Skeletal muscle cell (primary cell): ENCODE measurements at regions not wholly inside any gene's neighbourhood (a gene's known extent, or its start where the extent isn't known, plus 50 kb on each side); places are given as distances from the start of the nearest gene placed in this dataset.
"Not testable (repeated sequence)": the region's sequence is repeated elsewhere in the genome, so short reads cannot be mapped to it uniquely, and the experiment has no call there.

Experiments
- DNase-seq: peaks from one replicate; pipeline ENCODE4 v3.0.0-alpha.2; 2010; ENCODE audit warnings: low read depth
- H3K4me3 ChIP-seq: 2 replicates; pipeline ENCODE4 v1.5.1; 2011; ENCODE audit warnings: low read depth, mild to moderate bottlenecking, control low read depth, low read length, moderate library complexity

DNA sequence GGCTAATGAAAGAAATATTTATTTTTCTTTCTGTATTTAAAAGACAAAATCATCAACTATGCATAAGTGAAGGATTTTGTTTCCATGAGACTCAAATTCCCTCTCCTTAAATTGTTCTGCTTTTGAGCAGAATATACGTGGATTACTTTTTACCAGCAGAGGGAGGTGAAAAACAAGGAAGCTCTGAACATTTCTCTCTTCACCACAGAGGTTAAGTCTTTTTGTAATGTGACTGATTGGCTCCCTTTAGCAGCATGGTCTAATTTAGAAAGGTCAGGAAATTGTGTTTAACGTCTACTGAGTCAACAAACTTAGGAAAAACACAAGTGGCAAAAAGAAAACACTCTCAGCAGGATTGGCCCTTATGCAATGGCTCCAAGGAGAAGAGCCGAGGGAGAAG, 55.1 kb upstream of the F9 start:
- no peak for DNase-seq
- H3K4me3 ChIP-seq, result no peak overlapping the region

DNA sequence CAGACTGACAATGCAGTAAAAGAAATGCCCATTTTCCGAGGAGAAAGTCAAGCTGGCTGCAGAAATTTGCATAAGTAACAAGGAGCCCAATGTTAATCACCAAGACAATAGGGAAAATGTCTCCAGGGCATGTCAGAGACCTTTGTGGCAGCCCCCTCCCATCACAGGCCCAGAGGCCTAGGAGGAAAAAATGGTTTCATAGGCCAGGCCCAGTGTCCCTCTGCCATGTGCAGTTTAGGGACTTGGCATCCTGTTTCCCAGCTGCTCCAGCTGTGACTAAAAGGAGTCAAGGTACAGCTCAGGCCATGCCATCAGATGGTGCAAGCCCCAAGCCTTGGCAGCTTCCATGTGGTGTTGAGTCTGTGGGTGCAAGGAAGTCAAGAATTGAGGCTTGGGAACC, 68.6 kb upstream of the F9 start:
- H3K4me3 ChIP-seq, result not testable (repeated sequence)

DNA sequence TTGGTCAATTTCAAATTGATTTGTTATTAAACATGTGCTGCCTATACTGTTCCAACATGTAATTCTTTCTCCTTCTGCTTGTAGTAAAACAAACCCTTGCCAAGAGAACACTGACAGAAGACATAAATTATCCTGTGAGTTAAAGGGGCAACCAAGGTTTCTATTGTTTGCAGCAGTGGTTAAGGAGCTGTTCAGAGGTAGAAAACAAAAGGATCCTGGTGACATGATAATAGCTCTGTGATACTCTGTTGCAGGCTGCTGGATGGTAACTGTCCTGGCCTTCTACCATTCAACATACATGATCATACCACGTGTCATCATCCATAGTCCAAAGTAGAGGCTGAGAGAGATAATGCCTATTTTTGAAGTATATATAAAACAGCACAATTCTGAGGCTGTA, 75.8 kb upstream of the F9 start:
- DNase-seq, result no peak

More for the DNA sequence above, 68.6 kb upstream of the F9 start:
- not testable (repeated sequence) for DNase-seq

DNA sequence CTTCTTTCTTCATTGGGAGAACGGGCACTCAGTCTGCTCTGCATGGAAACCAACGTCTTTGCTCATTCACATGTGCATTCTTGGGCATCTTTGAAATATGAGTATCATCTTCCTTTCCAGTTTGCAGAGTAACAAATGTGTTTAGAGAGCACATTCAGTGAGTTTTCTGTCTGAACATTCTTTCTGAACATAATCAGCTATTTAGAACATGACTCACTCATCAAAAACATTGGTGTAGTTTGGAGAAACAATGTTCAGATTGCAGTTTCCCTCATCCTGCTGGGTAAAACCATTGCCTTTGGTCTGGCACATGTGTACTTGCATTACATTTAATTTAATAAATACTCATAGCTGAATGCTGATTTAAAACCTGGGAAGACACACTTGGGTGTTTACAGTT, 81.5 kb upstream of the F9 start:
- no peak for DNase-seq
- no peak overlapping the region for H3K4me3 ChIP-seq

More for the DNA sequence above, 75.8 kb upstream of the F9 start:
- H3K4me3 ChIP-seq, result no peak overlapping the region

DNA sequence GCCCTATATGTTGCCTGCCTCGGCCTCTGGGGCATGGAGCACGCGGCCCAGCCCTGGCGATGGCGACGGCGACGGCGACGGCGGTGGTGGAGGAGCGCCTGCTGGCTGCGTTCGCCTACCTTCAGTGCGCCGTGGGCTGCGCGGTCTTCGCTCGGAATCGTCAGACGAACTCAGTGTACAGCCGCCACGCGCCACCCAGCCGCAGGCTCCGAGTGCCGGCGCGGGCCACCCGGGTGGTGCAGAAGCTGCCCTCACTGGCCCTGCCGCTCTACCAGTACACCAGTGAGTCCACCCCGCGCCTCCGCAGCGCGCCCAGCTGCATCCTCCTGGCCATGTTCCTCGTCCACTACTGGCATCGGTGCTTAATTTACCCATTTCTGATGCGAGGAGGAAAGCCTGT, 83.7 kb upstream of the F9 start:
- no peak for DNase-seq
- H3K4me3 ChIP-seq, result no peak overlapping the region

DNA sequence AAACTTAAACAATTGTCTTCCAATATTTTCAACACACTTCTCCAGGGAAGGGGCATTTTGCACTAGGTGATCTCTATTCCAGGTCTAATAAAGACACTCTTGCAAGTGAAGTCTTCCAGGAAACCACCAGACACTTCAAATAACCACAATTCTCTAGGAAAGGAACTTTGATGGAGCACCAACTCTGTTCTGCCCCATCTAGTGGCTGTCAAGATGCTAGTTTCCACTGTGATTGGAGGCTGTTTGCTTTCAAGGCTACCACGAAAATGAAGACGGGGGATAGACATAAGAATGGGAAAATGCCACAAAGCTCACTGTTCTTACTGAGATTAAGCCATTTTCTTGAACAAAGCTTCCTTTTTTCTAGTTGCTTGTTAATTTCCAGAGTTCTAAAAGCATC, 100.6 kb upstream of the F9 start:
- no peak for DNase-seq
- no peak overlapping the region for H3K4me3 ChIP-seq

DNA sequence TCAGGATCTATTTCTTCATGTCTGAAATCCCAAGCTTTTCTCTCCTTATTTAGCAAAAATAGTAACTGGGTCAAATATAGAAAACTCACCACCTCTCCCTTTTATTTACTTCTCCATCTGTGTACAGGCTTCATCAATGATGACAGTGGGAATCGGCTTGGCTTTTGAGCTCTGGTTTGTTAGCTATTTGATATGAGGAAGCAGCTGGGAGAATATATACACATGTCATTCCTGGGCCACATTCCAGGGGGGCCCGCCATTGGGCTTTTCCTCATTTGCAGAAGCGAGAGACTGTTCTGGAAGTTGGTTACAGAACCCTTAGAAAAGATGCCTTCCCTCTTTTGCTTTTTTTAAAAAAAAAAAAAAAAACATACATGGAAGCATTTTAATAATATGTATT, 107.4 kb upstream of the F9 start:
- DNase-seq, result peak; percentile 1
- H3K4me3 ChIP-seq, result no peak overlapping the region

DNA sequence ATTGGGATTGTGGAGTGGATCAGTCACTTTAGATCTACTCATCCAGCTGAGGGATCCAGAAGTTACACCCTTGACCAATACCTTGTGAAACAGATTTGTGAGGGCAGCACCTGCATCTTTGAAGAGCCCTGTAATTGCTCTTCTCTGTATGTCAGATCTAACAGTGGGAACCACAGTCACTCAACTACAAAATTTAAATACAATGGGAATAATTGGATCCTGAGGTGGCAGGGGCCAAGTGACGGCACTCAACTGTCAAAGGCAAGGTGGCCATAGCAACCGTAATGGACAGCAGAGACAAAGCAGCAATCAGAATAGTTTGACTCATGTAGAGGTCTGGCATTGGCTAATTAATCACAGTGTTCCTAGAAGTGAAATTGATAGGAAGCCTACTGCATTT, 132.3 kb upstream of the F9 start:
- H3K4me3 ChIP-seq, DNase-seq: not testable (repeated sequence)

DNA sequence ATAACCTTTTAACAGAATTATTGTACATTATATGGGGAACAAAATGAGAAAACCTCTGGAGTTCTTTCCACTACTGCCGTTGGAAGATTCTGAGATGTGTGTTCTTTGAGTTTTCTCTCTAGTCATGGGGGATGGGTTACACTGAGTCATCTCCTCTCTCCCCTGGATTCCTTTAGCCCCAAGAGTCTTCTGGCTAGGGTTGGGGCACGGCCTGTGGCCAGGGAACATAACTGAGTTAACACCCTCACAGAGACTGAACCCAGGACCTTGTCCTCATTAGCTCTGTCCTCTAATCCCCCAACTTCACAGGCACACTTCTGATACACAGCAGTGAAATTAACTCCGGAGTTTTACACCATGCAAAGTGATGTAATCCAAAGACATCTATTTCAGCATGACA, 142.3 kb upstream of the F9 start:
- no peak overlapping the region for H3K4me3 ChIP-seq

DNA sequence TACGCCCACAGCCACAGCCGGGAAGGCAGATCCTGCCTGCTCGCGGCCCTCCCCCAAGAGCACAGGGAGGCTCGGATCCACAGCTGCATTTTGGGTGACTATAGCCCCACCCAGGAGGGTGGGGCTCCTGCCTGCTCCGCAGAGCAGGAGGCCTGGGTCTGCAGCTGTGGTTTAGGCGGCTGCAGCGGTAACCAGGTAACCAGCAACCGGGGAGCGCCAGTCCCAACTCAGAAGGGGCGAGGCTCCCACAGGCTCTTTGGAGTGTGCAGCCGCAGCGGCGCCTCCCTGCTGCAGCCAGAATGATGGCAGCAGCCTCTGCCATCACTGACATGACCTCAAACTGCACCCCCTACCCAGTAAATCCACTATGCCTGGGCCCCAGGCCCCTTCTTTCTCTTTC, 148.0 kb upstream of the F9 start:
- H3K4me3 ChIP-seq, result no peak overlapping the region
- DNase-seq, result no peak

More for the DNA sequence above, 142.3 kb upstream of the F9 start:
- peak; percentile 1 for DNase-seq

DNA sequence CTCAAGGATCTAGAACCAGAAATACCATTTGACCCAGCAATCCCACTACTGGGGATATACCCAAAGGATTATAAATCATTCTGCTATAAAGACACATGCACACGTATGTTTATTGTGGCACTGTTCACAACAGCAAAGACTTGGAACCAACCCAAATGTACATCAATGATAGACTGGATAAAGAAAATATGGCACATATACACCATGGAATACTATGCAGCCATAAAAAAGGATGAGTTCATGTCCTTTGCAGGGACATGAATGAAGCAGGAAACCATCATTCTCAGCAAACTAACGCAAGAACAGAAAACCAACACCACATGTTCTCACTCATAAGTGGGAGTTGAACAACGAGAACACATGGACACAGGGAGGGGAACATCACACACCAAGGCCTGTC, 154.0 kb upstream of the F9 start:
- not testable (repeated sequence) for H3K4me3 ChIP-seq, DNase-seq

DNA sequence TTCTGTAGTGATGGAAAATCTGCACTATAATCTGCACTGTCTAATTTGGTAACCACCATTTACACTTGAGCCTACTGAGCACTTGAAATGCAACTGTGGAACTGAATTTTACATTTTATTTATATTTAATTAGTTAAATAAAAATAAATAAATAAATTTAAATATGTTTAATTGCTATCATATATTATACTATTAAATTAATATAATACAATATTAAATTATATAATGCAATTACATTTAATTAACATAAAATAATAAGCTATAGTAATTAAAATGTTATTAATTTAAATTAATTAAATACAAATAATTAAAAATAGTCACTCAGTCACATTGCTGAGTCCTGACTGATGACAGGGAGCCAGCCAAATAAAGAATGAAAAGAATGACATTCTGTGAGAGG, 170.2 kb upstream of the F9 start:
- DNase-seq, result no peak
- H3K4me3 ChIP-seq, result no peak overlapping the region

DNA sequence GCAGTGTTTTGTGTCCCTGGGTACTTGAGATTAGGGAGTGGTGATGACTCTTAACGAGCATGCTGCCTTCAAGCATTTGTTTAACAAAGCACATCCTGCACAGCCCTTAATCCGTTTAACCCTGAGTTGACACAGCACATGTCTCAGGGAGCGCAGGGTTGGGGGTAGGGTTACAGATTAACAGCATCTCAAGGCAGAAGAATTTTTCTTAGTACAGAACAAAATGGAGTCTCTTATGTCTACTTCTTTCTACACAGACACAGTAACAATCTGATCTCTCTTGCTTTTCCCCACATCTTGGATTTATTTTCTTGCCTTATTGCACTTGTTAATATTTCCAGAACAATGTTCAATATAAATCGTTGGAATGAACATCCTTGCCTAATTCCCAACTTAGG, 187.9 kb upstream of the F9 start:
- DNase-seq, H3K4me3 ChIP-seq: not testable (repeated sequence)

DNA sequence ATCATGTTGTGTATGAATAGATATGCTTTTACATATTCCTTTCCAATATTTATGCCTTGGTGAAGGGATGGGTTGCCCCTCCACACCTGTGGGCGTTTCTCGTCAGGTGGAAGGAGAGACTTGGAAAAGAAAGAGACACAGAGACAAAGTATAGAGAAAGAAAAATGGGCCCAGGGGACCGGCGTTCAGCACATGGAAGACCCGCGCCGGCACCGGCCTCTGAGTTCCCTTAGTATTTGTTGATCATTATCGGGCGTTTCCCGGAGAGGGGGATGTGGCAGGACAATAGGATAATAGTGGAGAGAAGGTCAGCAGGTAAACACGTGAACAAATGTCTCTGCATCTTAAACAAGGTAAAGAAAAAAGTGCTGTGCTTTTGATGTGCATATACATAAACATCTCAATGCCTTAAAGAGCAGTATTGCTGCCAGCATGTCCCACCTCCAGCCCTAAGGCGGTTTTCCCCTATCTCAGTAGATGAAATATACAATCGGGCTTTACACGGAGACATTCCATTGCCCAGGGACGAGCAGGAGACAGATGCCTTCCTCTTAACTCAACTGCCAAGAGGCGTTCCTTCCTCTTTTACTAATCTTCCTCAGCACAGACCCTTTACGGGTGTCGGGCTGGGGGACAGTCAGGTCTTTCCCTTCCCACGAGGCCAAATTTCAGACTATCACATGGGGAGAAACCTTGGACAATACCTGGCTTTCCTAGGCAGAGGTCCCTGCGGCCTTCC, 188.5 kb upstream of the F9 start:
- not testable (repeated sequence) for H3K4me3 ChIP-seq, DNase-seq

DNA sequence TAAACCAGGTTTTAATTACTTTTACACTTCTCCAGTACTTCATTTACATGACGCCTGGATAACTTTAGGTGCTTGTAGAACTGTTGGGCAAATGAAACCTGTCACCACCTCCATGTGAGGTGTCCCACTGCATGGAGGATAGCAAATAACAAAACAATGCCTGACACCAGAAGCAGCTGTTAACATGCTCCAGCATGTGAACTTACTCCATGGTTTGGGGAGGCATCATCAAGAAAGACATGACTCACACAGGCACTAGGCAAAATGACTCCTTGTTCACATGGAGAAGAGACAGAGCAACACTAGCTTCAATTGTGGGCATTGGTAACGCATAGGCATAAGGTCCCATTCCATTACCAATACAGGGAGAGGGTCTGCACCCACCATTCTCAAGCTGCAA, 198.1 kb upstream of the F9 start:
- no peak overlapping the region for H3K4me3 ChIP-seq
- DNase-seq, result no peak

DNA sequence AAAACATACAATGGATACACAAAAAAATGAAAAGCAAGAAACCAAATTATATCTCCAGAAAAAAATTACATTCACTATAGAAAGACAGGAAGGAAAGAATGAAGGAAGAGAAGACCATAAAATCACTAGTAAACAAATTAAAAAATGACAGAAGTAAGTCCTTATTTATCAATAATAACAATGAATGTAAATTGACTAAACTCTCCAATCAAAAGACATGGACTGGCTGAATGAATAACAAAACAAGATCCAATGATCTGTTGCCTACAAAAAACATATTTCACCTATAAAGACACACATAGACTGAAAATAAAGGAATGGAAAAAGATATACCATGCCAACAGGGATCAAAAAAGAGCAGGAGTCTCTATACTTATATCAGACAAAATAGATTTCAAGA, 203.2 kb upstream of the F9 start:
- no peak overlapping the region for H3K4me3 ChIP-seq
- no peak for DNase-seq

DNA sequence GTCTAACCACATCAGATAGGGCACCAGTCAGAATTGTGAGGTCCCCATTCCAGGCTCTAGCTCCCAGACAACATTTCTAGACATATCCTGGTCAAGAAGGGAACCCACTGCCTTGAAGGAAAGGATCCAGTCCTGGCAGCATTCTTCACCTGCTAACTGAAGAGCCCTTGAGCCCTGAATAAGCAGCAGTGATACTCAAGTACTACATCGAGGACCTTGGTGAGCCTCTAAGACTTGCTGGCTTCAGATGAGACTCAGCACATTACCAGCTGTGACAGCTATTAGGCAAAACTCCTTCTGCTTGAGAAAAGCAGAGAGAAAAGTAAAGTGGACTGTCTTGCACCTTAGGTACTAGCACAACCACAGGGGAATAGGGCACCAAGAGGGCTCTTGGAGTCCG, 205.8 kb upstream of the F9 start:
- no peak for DNase-seq
- no peak overlapping the region for H3K4me3 ChIP-seq

DNA sequence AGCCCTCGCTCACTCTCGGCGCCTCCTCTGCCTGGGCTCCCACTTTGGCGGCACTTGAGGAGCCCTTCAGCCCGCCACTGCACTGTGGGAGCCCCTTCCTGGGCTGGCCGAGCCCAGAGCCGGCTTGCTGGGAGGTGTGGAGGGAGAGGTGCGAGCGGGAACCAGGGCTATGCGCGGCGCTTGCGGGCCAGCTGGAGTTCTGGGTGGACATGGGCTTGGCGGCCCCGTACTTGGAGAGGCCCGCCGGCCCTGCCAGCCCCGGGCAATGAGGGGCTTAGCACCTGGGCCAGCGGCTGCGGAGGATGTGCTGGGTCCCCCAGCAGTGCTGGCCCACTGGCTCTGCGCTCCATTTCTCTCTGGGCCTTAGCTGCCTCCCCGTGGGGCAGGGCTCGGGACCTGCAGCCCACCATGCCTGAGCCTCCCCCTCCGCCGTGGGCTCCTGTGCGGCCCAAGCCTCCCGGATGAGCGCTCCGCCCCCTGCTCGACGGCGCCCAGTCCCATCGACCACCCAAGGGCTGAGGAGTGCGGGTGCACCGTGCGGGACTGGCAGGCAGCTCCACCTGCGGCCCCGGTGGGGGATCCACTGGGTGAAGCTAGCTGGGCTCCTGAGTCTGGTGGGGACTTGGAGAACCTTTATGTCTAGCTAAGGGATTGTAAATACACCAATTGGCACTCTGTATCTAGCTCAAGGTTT, 209.7 kb upstream of the F9 start:
- H3K4me3 ChIP-seq, DNase-seq: not testable (repeated sequence)

DNA sequence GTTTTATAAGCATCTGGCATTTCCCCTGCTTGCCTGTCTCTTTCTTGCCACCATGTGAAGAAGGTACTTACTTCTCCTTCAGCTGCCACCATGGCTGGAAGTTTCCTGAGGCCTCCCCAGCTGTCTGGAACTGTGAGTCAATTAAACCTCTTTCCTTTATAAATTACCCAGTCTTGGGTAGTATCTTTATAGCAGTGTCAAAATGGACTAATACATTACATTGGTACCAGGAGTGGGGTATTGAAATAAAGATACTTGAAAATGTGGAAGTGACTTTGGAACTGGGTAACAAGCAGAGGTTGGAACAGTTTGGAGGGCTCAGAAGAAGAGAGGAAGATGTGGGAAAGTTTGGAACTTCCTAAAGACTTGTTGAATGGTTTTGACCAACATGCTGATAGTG, 223.9 kb upstream of the F9 start:
- not testable (repeated sequence) for DNase-seq, H3K4me3 ChIP-seq

DNA sequence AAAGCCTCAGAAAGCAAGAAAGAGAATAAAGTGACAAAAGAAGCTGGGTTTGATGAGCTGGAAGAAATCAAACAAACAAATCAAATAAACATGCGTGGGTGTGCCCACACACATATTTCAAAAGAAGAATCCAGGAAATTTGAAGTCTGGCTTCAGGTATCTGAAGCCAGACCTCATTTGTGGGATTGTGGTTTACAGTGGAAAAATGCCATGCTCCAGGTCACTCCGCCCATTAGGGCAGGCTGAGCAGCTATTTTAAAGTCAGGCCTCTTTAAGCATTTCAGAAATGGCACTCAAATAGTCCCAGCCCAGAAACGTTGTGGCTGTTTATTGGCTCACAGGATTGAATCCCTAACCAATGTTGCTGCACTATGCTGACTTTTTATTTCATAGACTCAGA, 226.1 kb upstream of the F9 start:
- no peak overlapping the region for H3K4me3 ChIP-seq
- DNase-seq, result no peak

DNA sequence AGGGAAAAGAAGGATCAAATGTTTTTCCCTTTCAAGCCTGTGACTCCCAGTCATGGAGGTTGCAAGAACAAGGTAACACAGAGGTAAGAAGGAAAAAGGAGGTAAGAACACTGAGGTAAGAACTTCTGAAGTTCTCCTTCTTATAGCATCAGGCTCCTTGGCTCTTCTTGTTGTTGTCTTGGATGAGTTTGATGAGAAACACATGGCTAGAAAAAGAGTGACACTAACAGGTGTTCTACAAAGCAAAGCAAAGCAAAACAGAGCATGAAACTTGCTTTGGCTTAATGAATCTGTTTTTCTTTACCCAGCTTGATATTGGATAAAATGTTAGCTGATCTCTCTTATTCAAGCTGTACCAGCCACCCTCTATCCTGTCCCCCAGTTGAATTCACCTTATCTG, 231.2 kb upstream of the F9 start:
- no peak overlapping the region for H3K4me3 ChIP-seq
- no peak for DNase-seq
